SU-DHL-6 (cell line): ENCODE measurements at regions not wholly inside any gene's neighbourhood (a gene's known extent, or its start where the extent isn't known, plus 50 kb on each side); places are given as distances from the start of the nearest gene placed in this dataset.

ENCODE experiments used
- H2AFZ ChIP-seq: fragments of 200-600 bp; sonication (generic); 2 replicates; pipeline ENCODE4 v1.6.1; 2014; ENCODE audit warnings: low read depth, mild to moderate bottlenecking, moderate library complexity, mixed read lengths, antibody characterized with exemption, low read length; ENCODE audit not compliant: severe bottlenecking
- H3F3A ChIP-seq: fragments of 200-600 bp; shearing (Covaris generic); 2 replicates; pipeline ENCODE4 v1.6.0; 2016; ENCODE audit warnings: antibody characterized with exemption, mild to moderate bottlenecking; ENCODE audit not compliant: insufficient read depth
- H3K27ac ChIP-seq: fragments of 200-600 bp; sonication (generic); 2 replicates; pipeline ENCODE4 v1.5.1; 2016; ENCODE audit warnings: low read depth, mild to moderate bottlenecking, low read length, moderate library complexity, mixed read lengths
- H3K27me3 ChIP-seq: fragments of 200-600 bp; sonication (generic), shearing (Covaris generic); 2 replicates; pipeline ENCODE4 v1.6.0; 2014; ENCODE audit warnings: mild to moderate bottlenecking, low read length
- H3K36me3 ChIP-seq: fragments of 200-600 bp; sonication (generic); 2 replicates; pipeline ENCODE4 v1.6.1; 2014; ENCODE audit warnings: mild to moderate bottlenecking, low read length, mixed read lengths
- H3K4me2 ChIP-seq: fragments of 300-600, 200-600 bp; shearing (Covaris generic), sonication (generic); 2 replicates; pipeline ENCODE4 v1.6.0; 2014; ENCODE audit warnings: low read length, low read depth, mild to moderate bottlenecking; ENCODE audit not compliant: poor library complexity, severe bottlenecking
- H3K4me3 ChIP-seq: fragments of 200-600 bp; sonication (generic); 2 replicates; pipeline ENCODE4 v1.5.1; 2014; ENCODE audit warnings: antibody characterized with exemption, low read length, mild to moderate bottlenecking, mixed read lengths; ENCODE audit not compliant: insufficient read depth, poor library complexity, severe bottlenecking
- H3K79me2 ChIP-seq: fragments of 200-600 bp; sonication (generic); 2 replicates; pipeline ENCODE4 v1.6.1; 2014; ENCODE audit warnings: mild to moderate bottlenecking, low read length, moderate library complexity; ENCODE audit not compliant: insufficient read depth
- H3K9ac ChIP-seq: fragments of 200-600 bp; sonication (generic); 2 replicates; pipeline ENCODE4 v1.7.0; 2014; ENCODE audit warnings: mild to moderate bottlenecking, low read length
- H3K9me2 ChIP-seq: fragments of 200-600 bp; sonication (generic); replicated peaks from 2 replicates; pipeline ENCODE4 v1.6.1; 2014; ENCODE audit warnings: low read length; ENCODE audit not compliant: insufficient read depth
- H3K9me3 ChIP-seq: fragments of 200-600 bp; sonication (generic); 2 replicates; pipeline ENCODE4 v1.6.1; 2014; ENCODE audit warnings: low read length, mixed read lengths; ENCODE audit not compliant: insufficient read depth
- H4K20me1 ChIP-seq: fragments of 200-600 bp; sonication (generic); 2 replicates; pipeline ENCODE4 v1.6.1; 2014; ENCODE audit warnings: low read depth, mild to moderate bottlenecking, antibody characterized with exemption, low read length, moderate library complexity, mixed read lengths
- CTCF ChIP-seq: fragments of 200-600 bp; sonication (generic); IDR thresholded peaks from one replicate; pipeline ENCODE4 v1.5.1; 2017; ENCODE audit warnings: antibody characterized with exemption, mild to moderate bottlenecking, low read length, moderate library complexity; ENCODE audit not compliant: insufficient read depth, poor library complexity, severe bottlenecking
- EZH2phosphoT487 ChIP-seq: fragments of 200-600 bp; sonication (generic), shearing (Covaris generic); conservative IDR thresholded peaks from 2 replicates; pipeline ENCODE4 v1.6.1; 2018; ENCODE audit warnings: mild to moderate bottlenecking, antibody characterized with exemption, low read length, moderate library complexity, mixed read lengths

GRCh38 chr5:97657239-97657638 is 474.2 kb upstream of the RIOK2 start:
- Histone ChIP-seq H3K27ac (no peak overlapping the region), H3K9me3 (no peaks in the 10 kb centered on the region), H3K4me3 (no peak overlapping the region), H3F3A (no peaks in the 10 kb centered on the region), H3K36me3 (no peaks in the 10 kb centered on the region), H3K4me2 (no peak overlapping the region), H3K9ac (no peak overlapping the region), H4K20me1 (no peaks in the 10 kb centered on the region), H3K27me3 (no peaks in the 10 kb centered on the region), H3K79me2 (no peaks in the 10 kb centered on the region), H2AFZ (no peak overlapping the region), H3K9me2 (no peaks in the 10 kb centered on the region)
- no peak for TF ChIP-seq EZH2phosphoT487
- TF ChIP-seq CTCF = no peak

GRCh38 chr5:97658116-97658900 is 475.3 kb upstream of the RIOK2 start:
- Histone ChIP-seq H3K27me3 (no peaks in the 10 kb centered on the region), H4K20me1 (no peaks in the 10 kb centered on the region), H2AFZ (no peak overlapping the region), H3K4me3 (no peak overlapping the region), H3F3A (no peaks in the 10 kb centered on the region), H3K4me2 (no peak overlapping the region), H3K9me2 (no peaks in the 10 kb centered on the region), H3K79me2 (no peaks in the 10 kb centered on the region), H3K9me3 (no peaks in the 10 kb centered on the region), H3K9ac (no peak overlapping the region), H3K27ac (no peak overlapping the region), H3K36me3 (no peaks in the 10 kb centered on the region)
- no peak for TF ChIP-seq EZH2phosphoT487

- TF ChIP-seq EZH2phosphoT487 (no peak), CTCF (no peak)
- Histone ChIP-seq H3K4me3 (no peak overlapping the region), H3K9me3 (no peaks in the 10 kb centered on the region)
Observed at GRCh38 chr5:97666783-97667182, 483.7 kb upstream of the RIOK2 start.

GRCh38 chr5:97670447-97670846 is 487.4 kb upstream of the RIOK2 start:
- H3K36me3 ChIP-seq = no peaks in the 10 kb centered on the region
- H3K9ac ChIP-seq = no peak overlapping the region
- H3K79me2 ChIP-seq = no peaks in the 10 kb centered on the region
- no peak overlapping the region for H3K27ac ChIP-seq
- no peaks in the 10 kb centered on the region for H3F3A ChIP-seq
- H3K4me3 ChIP-seq = no peak overlapping the region
- no peak overlapping the region for H3K4me2 ChIP-seq
- no peak overlapping the region for H2AFZ ChIP-seq
- no peaks in the 10 kb centered on the region for H3K27me3 ChIP-seq
- no peaks in the 10 kb centered on the region for H4K20me1 ChIP-seq
- TF ChIP-seq EZH2phosphoT487 (no peak), CTCF (no peak)
- no peaks in the 10 kb centered on the region for H3K9me2 ChIP-seq
- H3K9me3 ChIP-seq = no peaks in the 10 kb centered on the region

More at GRCh38 chr5:97666783-97667182, 483.7 kb upstream of the RIOK2 start:
- no peak overlapping the region for H3K9ac ChIP-seq
- no peaks in the 10 kb centered on the region for H3K79me2 ChIP-seq
- no peaks in the 10 kb centered on the region for H4K20me1 ChIP-seq
- no peaks in the 10 kb centered on the region for H3K36me3 ChIP-seq
- no peak overlapping the region for H2AFZ ChIP-seq
- H3K4me2 ChIP-seq = no peak overlapping the region
- no peaks in the 10 kb centered on the region for H3F3A ChIP-seq
- H3K9me2 ChIP-seq = no peaks in the 10 kb centered on the region
- H3K27ac ChIP-seq = no peak overlapping the region
- no peaks in the 10 kb centered on the region for H3K27me3 ChIP-seq
